Activated naive CD8-positive, alpha-beta T cell treated with anti-CD3 and anti-CD28 coated beads, Interleukin-2, amount 50 U/mL, for 24 hours (primary cell): ENCODE measurements at regions not wholly inside any gene's neighbourhood (a gene's known extent, or its start where the extent isn't known, plus 50 kb on each side); places are given as distances from the start of the nearest gene placed in this dataset.
"Not testable (repeated sequence)": the region's sequence is repeated elsewhere in the genome, so short reads cannot be mapped to it uniquely, and the experiment has no call there.

ENCODE experiments used
- ATAC-seq: fragments of 150-1000 bp; cut with Tn5 transposase; one replicate; pipeline ENCODE4 v1.10.0; 2021
- DNase-seq: peaks from one replicate; pipeline ENCODE4 v3.0.0; 2021
- H3K27ac Mint-ChIP-seq: one replicate; pipeline ENCODE4 v1.8.0; 2021; ENCODE audit warnings: mild to moderate bottlenecking, mixed read lengths
- H3K27me3 Mint-ChIP-seq: one replicate; pipeline ENCODE4 v1.8.0; 2021; ENCODE audit warnings: mixed read lengths
- H3K36me3 Mint-ChIP-seq: one replicate; pipeline ENCODE4 v1.8.0; 2021; ENCODE audit warnings: low read depth, mixed read lengths
- H3K4me1 Mint-ChIP-seq: one replicate; pipeline ENCODE4 v1.8.0; 2021; ENCODE audit warnings: mixed read lengths
- H3K4me3 Mint-ChIP-seq: one replicate; pipeline ENCODE4 v1.8.0; 2021; ENCODE audit warnings: mild to moderate bottlenecking, moderate library complexity, mixed read lengths
- H3K9me3 Mint-ChIP-seq: one replicate; pipeline ENCODE4 v1.8.0; 2021; ENCODE audit warnings: mixed read lengths

DNA sequence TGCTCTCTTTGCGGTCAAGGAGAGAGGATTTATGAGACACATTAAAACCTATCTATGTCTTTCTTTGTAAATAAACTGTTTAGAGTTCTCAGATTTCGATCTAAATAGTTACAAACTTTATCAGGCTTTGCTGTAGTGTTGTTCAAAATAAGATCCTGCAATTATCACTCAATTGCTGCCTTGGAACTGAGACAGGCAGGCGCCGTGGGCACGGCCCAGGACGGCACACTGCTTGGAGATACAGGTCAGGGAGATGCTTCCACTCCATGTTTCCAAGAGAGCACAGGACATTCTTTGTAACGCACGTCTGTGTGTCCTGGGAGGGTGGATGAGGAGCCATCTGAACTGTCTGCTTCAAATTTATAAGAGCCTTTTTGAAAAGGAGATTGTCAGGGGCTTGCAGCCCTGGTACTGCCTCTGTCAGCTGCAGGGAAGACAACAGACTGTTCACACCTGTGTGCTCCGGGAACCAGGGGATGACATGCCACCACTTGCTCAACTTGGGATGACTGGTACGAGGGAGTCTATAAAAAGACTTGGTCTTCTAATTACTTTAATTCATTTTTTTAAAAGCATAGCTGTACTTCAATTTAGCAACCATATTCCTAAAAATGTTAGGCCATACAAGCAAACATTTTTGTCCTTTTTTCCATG, 472.9 kb upstream of the RUNX1 start:
- no peak for ATAC-seq
- Mint-ChIP-seq H3K4me1 (peaks cover 17% of the 10 kb centered on the region), H3K27ac (no peak overlapping the region)

DNA sequence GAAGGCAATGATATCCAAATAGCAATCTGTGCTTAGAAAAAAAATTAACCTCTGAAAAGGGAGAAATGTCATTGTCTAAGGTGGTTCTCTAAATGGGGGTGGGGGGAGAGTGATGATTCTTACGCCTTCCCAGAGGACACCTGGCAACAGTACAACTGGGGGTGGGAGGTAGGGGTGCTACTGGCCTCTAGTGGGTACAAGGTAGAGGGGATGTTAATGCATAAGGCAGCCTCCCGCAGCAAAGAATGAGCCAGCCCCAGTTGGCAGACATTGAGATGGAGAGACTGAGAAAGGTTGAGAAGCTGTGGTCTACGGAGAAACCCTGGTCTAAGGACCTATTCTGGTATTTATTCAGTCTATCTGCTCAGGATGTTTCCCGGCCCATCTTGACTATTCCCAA, 472.2 kb upstream of the RUNX1 start:
- Mint-ChIP-seq H3K36me3 (no peaks in the 10 kb centered on the region), H3K27ac (no peak overlapping the region), H3K27me3 (no peaks in the 10 kb centered on the region), H3K9me3 (no peaks in the 10 kb centered on the region), H3K4me3 (no peak overlapping the region), H3K4me1 (peaks cover 15% of the 10 kb centered on the region)
- no peak for DNase-seq
- ATAC-seq, result no peak

More for the DNA sequence above, 472.9 kb upstream of the RUNX1 start:
- Mint-ChIP-seq H3K4me3 (no peak overlapping the region), H3K36me3 (no peaks in the 10 kb centered on the region), H3K9me3 (no peaks in the 10 kb centered on the region), H3K27me3 (no peaks in the 10 kb centered on the region)
- DNase-seq, result no peak

DNA sequence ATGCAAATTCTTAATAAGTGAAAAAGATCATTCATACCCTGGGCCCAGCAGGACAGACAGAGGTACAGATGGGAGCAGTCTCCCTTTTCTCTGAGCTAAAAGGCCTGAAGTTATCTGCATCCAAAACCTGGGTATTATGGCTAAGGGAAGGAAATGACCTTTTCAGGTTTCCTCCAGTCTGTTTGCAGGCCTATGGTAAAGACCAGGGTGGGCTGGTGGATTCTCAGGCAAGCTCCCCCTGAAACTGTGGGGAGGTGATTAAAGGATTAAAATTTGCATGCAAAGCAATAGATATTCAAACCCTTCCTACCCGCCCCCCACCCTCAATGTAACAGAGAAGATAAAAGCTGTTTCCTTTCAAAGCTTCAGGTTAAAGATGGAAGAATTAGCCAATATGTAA, 471.8 kb upstream of the RUNX1 start:
- no peak for DNase-seq
- H3K9me3 Mint-ChIP-seq, result no peaks in the 10 kb centered on the region
- no peak overlapping the region for H3K4me3 Mint-ChIP-seq
- no peaks in the 10 kb centered on the region for H3K36me3 Mint-ChIP-seq
- H3K27me3 Mint-ChIP-seq, result no peaks in the 10 kb centered on the region
- no peak overlapping the region for H3K27ac Mint-ChIP-seq
- H3K4me1 Mint-ChIP-seq, result peaks cover 10% of the 10 kb centered on the region
- no peak for ATAC-seq

DNA sequence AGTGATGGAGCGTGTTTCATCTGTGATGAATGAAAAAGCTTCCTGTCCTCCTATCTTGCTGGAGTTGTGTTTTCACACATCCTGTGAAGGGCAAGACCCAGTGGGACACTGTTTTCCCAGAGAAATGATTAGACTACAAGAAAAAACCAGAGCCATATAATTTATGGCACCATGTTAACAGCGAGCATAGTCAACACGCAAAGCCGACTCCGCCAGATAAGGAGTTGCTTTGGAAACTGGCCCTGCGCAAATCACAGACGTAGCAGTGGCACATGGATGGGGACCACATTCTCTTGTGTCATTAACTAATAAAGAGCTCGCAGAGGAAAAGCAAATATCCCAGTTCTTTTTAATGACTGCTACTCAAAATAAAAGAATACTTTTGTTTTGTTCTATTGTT, 471.2 kb upstream of the RUNX1 start:
- Mint-ChIP-seq H3K27ac (no peak overlapping the region), H3K4me1 (peaks cover 5% of the 10 kb centered on the region), H3K36me3 (no peaks in the 10 kb centered on the region), H3K4me3 (no peak overlapping the region), H3K9me3 (no peaks in the 10 kb centered on the region), H3K27me3 (no peaks in the 10 kb centered on the region)
- no peak for DNase-seq
- no peak for ATAC-seq

DNA sequence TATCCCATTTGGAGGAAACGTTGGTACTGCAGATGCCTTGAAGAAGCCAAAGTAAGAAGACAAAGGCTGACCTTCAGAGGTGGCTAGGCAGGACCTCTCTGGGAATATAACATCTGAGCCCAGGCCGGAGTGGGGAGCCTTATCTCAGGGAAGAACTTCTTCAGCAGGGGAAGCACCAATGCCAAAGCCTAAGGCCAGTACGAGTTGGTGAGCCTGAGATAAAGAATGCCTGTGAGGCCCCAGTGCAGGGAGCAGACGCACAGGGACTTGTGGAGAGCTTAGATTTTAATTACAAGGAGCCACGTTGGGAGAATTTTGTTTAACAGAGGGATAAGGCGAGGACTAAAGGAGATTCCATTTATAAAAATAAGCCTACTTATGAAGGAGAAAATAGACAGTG, 468.8 kb upstream of the RUNX1 start:
- H3K4me1 Mint-ChIP-seq, result no peaks in the 10 kb centered on the region
- H3K36me3 Mint-ChIP-seq, result no peaks in the 10 kb centered on the region
- H3K9me3 Mint-ChIP-seq, result no peaks in the 10 kb centered on the region
- DNase-seq (no peak), ATAC-seq (no peak)
- no peak overlapping the region for H3K27ac Mint-ChIP-seq
- H3K4me3 Mint-ChIP-seq, result no peak overlapping the region
- H3K27me3 Mint-ChIP-seq, result no peaks in the 10 kb centered on the region

DNA sequence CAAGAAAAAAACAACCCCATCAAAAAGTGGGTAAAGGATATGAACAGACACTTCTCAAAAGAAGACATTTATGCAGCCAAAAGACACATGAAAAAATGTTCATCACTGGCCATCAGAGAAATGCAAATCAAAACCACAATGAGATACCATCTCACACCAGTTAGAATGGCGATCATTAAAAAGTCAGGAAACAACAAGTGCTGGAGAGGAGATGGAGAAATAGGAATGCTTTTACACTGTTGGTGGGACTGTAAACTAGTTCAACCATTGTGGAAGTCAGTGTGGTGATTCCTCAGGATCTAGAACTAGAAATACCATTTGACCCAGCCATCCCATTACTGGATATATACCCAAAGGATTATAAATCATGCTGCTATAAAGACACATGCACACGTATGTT, 467.2 kb upstream of the RUNX1 start:
- not testable (repeated sequence) for H3K9me3 Mint-ChIP-seq, ATAC-seq, DNase-seq, H3K27ac Mint-ChIP-seq, H3K4me1 Mint-ChIP-seq, H3K27me3 Mint-ChIP-seq, H3K4me3 Mint-ChIP-seq, H3K36me3 Mint-ChIP-seq

DNA sequence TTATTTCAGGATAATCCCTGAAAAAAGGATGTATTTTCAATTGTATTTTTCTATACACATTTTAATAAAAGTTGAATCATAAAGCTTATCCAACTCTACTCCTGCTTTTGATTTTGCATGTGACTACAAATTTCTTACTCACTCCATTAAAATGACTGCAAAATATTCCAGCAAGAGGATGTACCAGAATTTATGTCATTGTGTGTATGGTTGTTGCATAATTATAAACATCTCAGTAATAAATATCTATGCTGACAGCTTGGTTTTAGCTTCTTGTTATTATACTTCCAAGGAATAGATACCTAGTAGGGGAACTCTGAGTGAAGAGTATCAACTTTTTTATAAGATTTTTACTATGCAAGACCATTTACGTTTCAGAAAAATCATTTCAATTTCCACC, 463.2 kb upstream of the RUNX1 start:
- no peak for ATAC-seq
- Mint-ChIP-seq H3K36me3 (no peaks in the 10 kb centered on the region), H3K9me3 (no peaks in the 10 kb centered on the region), H3K4me1 (peaks cover 32% of the 10 kb centered on the region), H3K4me3 (no peak overlapping the region), H3K27me3 (no peaks in the 10 kb centered on the region), H3K27ac (no peak overlapping the region)
- DNase-seq, result no peak

DNA sequence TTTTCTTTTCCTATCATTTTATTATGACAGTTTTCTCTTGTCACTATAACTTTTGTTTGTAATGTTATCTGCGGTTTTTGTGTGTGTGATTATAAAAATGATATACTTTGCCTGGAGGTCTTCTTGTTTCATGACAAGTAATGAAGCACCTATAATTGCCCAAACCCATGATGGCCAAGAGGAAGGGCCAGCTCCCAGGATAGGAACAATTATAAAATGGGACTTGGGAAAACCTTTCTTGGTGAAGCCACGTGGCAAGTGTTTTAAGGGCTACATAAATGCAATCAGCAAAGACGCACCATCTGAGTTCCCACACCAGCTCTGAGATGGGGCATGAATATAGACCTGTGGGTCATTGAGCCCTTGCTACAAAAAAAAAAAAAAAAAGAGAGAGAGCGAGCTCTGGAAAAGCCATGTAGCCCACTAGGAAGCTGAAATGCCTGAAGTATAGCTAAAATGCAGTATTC, 462.6 kb upstream of the RUNX1 start:
- Mint-ChIP-seq H3K27me3 (no peaks in the 10 kb centered on the region), H3K4me1 (peaks cover 32% of the 10 kb centered on the region), H3K4me3 (no peak overlapping the region), H3K36me3 (no peaks in the 10 kb centered on the region), H3K9me3 (no peaks in the 10 kb centered on the region), H3K27ac (no peak overlapping the region)
- peak; percentile 41 for ATAC-seq
- no peak for DNase-seq

DNA sequence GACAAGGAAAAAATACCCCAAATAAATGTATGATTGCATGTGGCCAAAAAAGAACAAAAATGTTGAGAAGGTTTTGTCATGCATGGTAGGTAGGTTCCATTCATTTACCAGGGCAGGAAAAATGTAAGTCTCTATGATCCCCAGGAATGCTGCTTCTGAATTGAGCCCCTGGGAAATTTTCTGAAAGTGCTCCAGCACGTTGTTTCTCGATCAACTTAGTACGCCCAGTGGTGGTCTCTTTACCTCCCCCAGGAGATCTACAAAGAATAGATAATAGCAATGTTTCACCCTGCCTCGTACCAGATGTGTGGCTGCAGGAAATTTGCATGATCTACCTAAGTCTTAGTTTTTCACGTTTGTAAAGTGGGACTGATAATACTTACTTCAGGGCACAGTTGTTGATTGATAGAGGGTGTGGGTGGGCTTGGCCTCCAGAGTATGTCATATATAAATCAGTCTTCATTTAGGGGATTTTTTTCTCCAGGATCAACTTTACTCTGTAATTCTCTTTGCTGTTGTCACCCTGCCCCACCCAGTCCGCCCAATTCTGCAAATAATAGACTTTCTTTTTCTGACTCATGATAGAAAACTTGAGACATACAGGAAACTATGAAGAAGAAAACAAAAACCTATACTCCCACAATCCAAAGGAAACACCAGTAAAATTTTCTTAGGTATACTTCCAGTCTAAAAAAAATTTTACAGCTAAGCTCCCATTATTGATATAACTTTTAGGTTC, 462.0 kb upstream of the RUNX1 start:
- Mint-ChIP-seq H3K27ac (peak overlapping the region; percentile 4), H3K36me3 (no peaks in the 10 kb centered on the region), H3K27me3 (no peaks in the 10 kb centered on the region), H3K4me3 (no peak overlapping the region), H3K9me3 (no peaks in the 10 kb centered on the region), H3K4me1 (peaks cover 32% of the 10 kb centered on the region)
- DNase-seq, result no peak
- ATAC-seq, result peak; percentile 85

DNA sequence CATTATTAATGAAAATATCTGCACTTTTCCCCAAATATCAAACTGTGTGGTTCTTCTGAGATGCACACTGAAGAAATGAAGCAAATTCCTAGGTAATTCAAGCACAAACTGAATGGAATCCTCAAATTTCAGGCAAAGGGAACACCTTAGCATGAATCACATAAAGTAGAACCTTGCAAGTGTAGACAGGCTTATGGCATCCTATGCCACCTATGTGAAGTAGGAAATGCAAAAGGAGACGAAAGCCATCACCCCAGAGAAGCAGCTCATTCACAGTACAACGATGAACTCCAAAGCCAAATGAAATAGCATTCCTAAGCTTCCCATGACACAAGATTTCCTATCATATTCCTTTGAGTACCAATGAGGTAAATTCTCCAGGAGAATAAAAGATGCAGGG, 461.2 kb upstream of the RUNX1 start:
- H3K36me3 Mint-ChIP-seq, result no peaks in the 10 kb centered on the region
- H3K27me3 Mint-ChIP-seq, result no peaks in the 10 kb centered on the region

DNA sequence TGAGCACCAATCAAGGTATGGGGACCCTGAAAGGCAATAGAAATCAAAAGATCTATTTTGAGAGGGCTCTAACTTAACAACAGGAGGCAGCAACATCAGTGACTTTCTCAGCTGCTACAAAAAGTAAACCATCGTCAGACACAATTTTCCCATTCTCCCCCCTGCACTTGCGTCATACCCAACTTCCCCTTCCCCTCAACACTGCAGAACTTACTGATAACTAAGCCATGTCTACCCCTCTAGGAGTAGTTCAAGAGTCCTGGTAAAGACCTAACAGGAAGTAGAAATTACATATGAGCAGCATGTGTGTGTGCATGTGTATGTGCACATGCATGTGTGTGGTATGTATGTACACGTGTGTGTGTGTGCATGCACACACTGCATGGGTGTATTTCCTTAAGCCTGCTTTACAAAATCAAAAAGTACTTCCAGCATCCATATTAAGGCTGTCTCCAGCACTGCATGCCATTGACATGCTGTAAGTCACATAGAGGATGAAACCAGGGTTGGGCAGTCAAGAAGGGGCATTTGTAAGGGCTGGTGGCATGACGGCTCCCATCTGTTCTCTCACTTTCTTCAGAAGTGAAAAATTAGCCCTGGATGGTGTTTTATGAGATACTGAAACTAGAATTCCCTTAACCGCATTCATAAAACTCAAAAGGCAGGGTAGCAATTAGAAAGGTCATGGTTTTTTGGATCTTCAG, 460.1 kb upstream of the RUNX1 start:
- H3K36me3 Mint-ChIP-seq, result no peaks in the 10 kb centered on the region
- H3K9me3 Mint-ChIP-seq, result no peaks in the 10 kb centered on the region
- H3K4me1 Mint-ChIP-seq, result peaks cover 36% of the 10 kb centered on the region
- DNase-seq, result no peak
- H3K4me3 Mint-ChIP-seq, result no peak overlapping the region
- no peak for ATAC-seq
- no peaks in the 10 kb centered on the region for H3K27me3 Mint-ChIP-seq
- H3K27ac Mint-ChIP-seq, result no peak overlapping the region

More for the DNA sequence above, 461.2 kb upstream of the RUNX1 start:
- Mint-ChIP-seq H3K9me3 (no peaks in the 10 kb centered on the region), H3K4me3 (no peak overlapping the region), H3K27ac (no peak overlapping the region), H3K4me1 (peaks cover 32% of the 10 kb centered on the region)
- DNase-seq, result no peak
- ATAC-seq, result no peak

DNA sequence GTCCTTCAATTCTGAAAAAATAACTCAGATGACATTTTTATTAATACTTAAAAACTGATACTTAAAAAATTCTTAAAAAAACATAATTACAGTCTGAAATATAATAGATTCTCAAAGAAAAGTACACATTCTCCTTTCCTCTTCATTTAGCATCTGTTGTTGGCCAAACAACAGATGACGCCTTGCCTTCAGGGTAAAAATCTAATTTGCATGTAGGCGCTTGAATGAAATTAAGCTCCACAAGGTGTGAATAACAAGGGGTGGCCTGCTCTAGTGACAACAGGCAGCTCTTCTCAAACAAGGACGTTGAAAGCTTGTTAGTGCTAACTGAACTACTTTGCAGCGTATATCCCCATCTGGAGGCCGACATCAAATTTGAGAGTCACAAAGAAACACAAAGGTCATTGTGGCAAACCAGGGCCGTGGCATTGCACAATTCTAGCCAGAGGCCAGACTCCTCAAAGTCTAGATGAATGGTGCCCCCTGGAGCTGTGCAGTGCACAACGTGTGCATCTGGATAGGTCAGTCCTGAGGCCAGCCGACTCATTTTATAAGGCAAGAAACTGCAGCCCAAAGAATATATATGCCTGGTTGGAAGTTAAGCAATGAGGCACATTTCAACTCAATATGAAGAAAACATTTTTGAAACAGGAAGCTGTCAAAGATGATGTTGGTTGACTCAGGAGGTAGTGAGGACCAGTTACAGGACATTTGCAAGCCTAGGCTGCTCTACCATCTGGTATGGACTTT, 459.2 kb upstream of the RUNX1 start:
- Mint-ChIP-seq H3K4me3 (no peak overlapping the region), H3K27me3 (no peaks in the 10 kb centered on the region), H3K36me3 (no peaks in the 10 kb centered on the region), H3K27ac (no peak overlapping the region), H3K4me1 (peaks cover 45% of the 10 kb centered on the region), H3K9me3 (no peaks in the 10 kb centered on the region)
- DNase-seq (no peak), ATAC-seq (peak; percentile 66)

DNA sequence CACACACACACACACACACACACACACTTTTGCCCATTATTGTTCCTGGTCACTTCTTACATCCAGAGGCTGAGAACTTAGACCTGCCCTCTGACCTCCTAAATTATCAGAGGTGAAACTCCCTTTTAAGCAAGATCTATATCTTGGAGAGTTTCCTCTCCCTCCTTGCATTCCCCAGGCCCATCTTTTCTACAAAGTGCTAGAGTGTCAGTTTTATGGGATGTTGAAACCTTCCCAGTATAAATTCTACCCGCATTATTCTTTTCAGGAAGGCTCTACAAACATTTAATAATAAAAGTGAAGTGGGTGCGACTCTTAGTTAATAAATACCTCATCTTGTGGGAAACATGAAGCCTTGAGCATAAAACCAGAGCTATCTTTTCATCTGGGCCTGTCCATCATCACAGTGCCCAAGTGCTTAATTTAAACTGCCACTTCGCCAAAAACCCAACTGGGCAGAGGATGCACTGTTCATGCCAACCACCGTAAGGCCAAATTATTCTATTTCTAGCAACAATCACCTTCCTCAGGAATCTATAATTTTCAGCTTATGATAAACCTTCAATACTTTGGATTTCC, 458.2 kb upstream of the RUNX1 start:
- Mint-ChIP-seq H3K27ac (no peak overlapping the region), H3K27me3 (no peaks in the 10 kb centered on the region), H3K36me3 (no peaks in the 10 kb centered on the region), H3K4me3 (no peak overlapping the region), H3K4me1 (peaks cover 52% of the 10 kb centered on the region), H3K9me3 (no peaks in the 10 kb centered on the region)
- DNase-seq, result no peak
- no peak for ATAC-seq

DNA sequence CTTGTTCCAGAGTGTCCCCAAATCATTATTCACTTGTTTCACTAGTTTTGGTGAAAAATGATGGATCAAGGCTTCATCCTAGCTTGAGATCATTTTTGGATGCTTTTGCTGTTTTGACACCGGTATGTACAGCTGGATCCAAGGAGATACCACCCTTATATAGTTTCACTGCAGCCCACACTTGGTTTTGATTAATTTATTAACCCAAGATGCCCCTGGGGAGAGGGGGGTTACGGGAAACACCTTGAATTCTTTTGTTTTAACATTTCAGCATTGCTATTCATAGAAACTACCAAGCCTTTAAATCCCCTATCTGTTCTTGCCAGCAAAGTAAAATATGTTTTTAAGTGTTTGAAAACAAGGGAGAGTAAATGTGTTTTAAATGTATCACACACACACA, 457.7 kb upstream of the RUNX1 start:
- Mint-ChIP-seq H3K4me1 (peaks cover 48% of the 10 kb centered on the region), H3K9me3 (no peaks in the 10 kb centered on the region), H3K27ac (no peak overlapping the region), H3K27me3 (no peaks in the 10 kb centered on the region), H3K36me3 (no peaks in the 10 kb centered on the region), H3K4me3 (no peak overlapping the region)
- DNase-seq (no peak), ATAC-seq (no peak)
